ENCODE measurements at regions not wholly inside any gene's neighbourhood (a gene's known extent, or its start where the extent isn't known, plus 50 kb on each side); places are given as distances from the start of the nearest gene placed in this dataset.
A peak's percentile ranks its signal among the peaks of the same experiment; 100 is the strongest.

- no peak for DNase-seq (ENCODE audit: insufficient read length, low spot score, missing footprints)
- no peaks in the 10 kb centered on the region for H3K79me2 ChIP-seq (ENCODE audit: insufficient read depth, low read length)
- H3K36me3 ChIP-seq (ENCODE audit: insufficient read depth, low read length) = no peaks in the 10 kb centered on the region
- H3K27ac ChIP-seq (ENCODE audit: low read depth, low read length) = no peak overlapping the region
- H2AFZ ChIP-seq (ENCODE audit: low read length) = no peak overlapping the region
- peaks cover 40% of the 10 kb centered on the region for H3K27me3 ChIP-seq (ENCODE audit: insufficient read depth, low read length)
- no peaks in the 10 kb centered on the region for H3K9me3 ChIP-seq (ENCODE audit: low read depth, low read length)
- TF ChIP-seq, protein P1, sequence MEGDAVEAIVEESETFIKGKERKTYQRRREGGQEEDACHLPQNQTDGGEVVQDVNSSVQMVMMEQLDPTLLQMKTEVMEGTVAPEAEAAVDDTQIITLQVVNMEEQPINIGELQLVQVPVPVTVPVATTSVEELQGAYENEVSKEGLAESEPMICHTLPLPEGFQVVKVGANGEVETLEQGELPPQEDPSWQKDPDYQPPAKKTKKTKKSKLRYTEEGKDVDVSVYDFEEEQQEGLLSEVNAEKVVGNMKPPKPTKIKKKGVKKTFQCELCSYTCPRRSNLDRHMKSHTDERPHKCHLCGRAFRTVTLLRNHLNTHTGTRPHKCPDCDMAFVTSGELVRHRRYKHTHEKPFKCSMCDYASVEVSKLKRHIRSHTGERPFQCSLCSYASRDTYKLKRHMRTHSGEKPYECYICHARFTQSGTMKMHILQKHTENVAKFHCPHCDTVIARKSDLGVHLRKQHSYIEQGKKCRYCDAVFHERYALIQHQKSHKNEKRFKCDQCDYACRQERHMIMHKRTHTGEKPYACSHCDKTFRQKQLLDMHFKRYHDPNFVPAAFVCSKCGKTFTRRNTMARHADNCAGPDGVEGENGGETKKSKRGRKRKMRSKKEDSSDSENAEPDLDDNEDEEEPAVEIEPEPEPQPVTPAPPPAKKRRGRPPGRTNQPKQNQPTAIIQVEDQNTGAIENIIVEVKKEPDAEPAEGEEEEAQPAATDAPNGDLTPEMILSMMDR (IDR thresholded peaks at IDR 0.05; ENCODE audit: extremely low read depth, low read depth, low read length) = no peak
- no peaks in the 10 kb centered on the region for H4K20me1 ChIP-seq (ENCODE audit: insufficient read depth, low read length)
- H3K4me2 ChIP-seq (ENCODE audit: insufficient read depth, low read length) = no peak overlapping the region
- H3K4me3 ChIP-seq (ENCODE audit: insufficient read depth, low read length) = no peak overlapping the region
- no peaks in the 10 kb centered on the region for H3K4me1 ChIP-seq (ENCODE audit: insufficient read depth, low read length)
Observed at GRCh38 chr6:14191761-14192160, 74.2 kb downstream of the CD83 start.

GRCh38 chr6:14192216-14192788 lies 74.7 kb downstream of the CD83 start:
- no peak overlapping the region for H3K4me3 ChIP-seq (ENCODE audit: insufficient read depth, low read length)
- H3K4me2 ChIP-seq (ENCODE audit: insufficient read depth, low read length) = no peak overlapping the region

DNA sequence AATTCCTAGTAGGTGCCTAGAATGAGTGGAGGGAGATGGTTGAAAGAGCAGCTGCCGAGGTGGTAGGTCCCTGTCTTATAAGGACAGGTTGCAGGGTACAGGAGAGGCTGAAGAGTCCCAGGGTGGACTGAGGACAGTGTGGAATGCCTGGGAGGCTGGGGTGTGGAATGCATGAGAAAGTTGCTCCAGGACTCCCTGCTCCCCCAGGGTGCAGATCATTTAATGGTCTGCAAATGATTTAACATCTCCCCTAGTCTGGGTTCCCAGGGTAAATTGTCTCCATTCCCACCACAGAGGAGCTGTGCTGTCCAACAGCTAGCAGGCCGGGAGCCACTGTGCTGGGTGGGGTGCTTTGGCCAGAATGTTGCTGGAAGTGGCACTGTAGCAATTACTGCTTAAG lies 76.0 kb downstream of the CD83 start:
- Histone ChIP-seq H3K27me3 (ENCODE audit: insufficient read depth, low read length) (peaks cover 40% of the 10 kb centered on the region), H3K36me3 (ENCODE audit: insufficient read depth, low read length) (no peaks in the 10 kb centered on the region), H3K4me2 (ENCODE audit: insufficient read depth, low read length) (no peak overlapping the region), H2AFZ (ENCODE audit: low read length) (no peak overlapping the region), H3K9me3 (ENCODE audit: low read depth, low read length) (no peaks in the 10 kb centered on the region), H3K79me2 (ENCODE audit: insufficient read depth, low read length) (no peaks in the 10 kb centered on the region), H3K27ac (ENCODE audit: low read depth, low read length) (no peak overlapping the region), H3K4me1 (ENCODE audit: insufficient read depth, low read length) (no peaks in the 10 kb centered on the region), H4K20me1 (ENCODE audit: insufficient read depth, low read length) (no peaks in the 10 kb centered on the region), H3K4me3 (ENCODE audit: insufficient read depth, low read length) (no peak overlapping the region)
- TF ChIP-seq, protein P1 (IDR thresholded peaks at IDR 0.05; ENCODE audit: extremely low read depth, low read depth, low read length) = no peak
- DNase-seq (ENCODE audit: insufficient read length, low spot score, missing footprints) = no peak

More at GRCh38 chr6:14192216-14192788, 74.7 kb downstream of the CD83 start:
- TF ChIP-seq, protein P1 (IDR thresholded peaks at IDR 0.05; ENCODE audit: extremely low read depth, low read depth, low read length) = peak; percentile 25
- Histone ChIP-seq H3K79me2 (ENCODE audit: insufficient read depth, low read length) (no peaks in the 10 kb centered on the region), H3K27ac (ENCODE audit: low read depth, low read length) (no peak overlapping the region), H3K9me3 (ENCODE audit: low read depth, low read length) (no peaks in the 10 kb centered on the region), H2AFZ (ENCODE audit: low read length) (no peak overlapping the region), H3K4me1 (ENCODE audit: insufficient read depth, low read length) (no peaks in the 10 kb centered on the region), H4K20me1 (ENCODE audit: insufficient read depth, low read length) (no peaks in the 10 kb centered on the region), H3K36me3 (ENCODE audit: insufficient read depth, low read length) (no peaks in the 10 kb centered on the region), H3K27me3 (ENCODE audit: insufficient read depth, low read length) (peaks cover 40% of the 10 kb centered on the region)
- no peak for DNase-seq (ENCODE audit: insufficient read length, low spot score, missing footprints)

- no peak overlapping the region for H3K4me2 ChIP-seq (ENCODE audit: insufficient read depth, low read length)
- TF ChIP-seq, protein P1 (IDR thresholded peaks at IDR 0.05; ENCODE audit: extremely low read depth, low read depth, low read length) = no peak
- H3K27ac ChIP-seq (ENCODE audit: low read depth, low read length) = no peak overlapping the region
- H3K9me3 ChIP-seq (ENCODE audit: low read depth, low read length) = no peaks in the 10 kb centered on the region
- peaks cover 32% of the 10 kb centered on the region for H3K27me3 ChIP-seq (ENCODE audit: insufficient read depth, low read length)
- no peak for DNase-seq (ENCODE audit: insufficient read length, low spot score, missing footprints)
- H4K20me1 ChIP-seq (ENCODE audit: insufficient read depth, low read length) = no peaks in the 10 kb centered on the region
- no peaks in the 10 kb centered on the region for H3K36me3 ChIP-seq (ENCODE audit: insufficient read depth, low read length)
- H3K4me1 ChIP-seq (ENCODE audit: insufficient read depth, low read length) = no peaks in the 10 kb centered on the region
- no peak overlapping the region for H2AFZ ChIP-seq (ENCODE audit: low read length)
- H3K79me2 ChIP-seq (ENCODE audit: insufficient read depth, low read length) = no peaks in the 10 kb centered on the region
- H3K4me3 ChIP-seq (ENCODE audit: insufficient read depth, low read length) = no peak overlapping the region
Observed at GRCh38 chr6:14194483-14194882, 76.9 kb downstream of the CD83 start.
